Activated CD8-positive, alpha-beta memory T cell treated with anti-CD3 and anti-CD28 coated beads, Interleukin-2, amount 10 ng/mL, durations not matched to agents 7 days and 5 days (primary cell): ENCODE measurements at regions not wholly inside any gene's neighbourhood (a gene's known extent, or its start where the extent isn't known, plus 50 kb on each side); places are given as distances from the start of the nearest gene placed in this dataset.

Experiments used
- ATAC-seq: fragments of 150-1000 bp; cut with Tn5 transposase; one replicate; pipeline ENCODE4 v1.10.0; 2021; ENCODE audit warnings: moderate library complexity
- CTCF ChIA-PET: fragments of 350-600 bp; sonication (Branson Sonifier 250); formaldehyde crosslinking; loops from one replicate; lab custom pipeline; 2021; ENCODE audit warnings: antibody characterized with exemption; lab: Charles Lee
- DNase-seq: peaks from one replicate; pipeline ENCODE4 v3.0.0-alpha.2; 2020
- H3K27ac Mint-ChIP-seq: one replicate; pipeline ENCODE4 v1.8.0; 2021; ENCODE audit warnings: mild to moderate bottlenecking, mixed read lengths
- H3K27me3 Mint-ChIP-seq: one replicate; pipeline ENCODE4 v1.8.0; 2021; ENCODE audit warnings: mixed read lengths
- H3K36me3 Mint-ChIP-seq: one replicate; pipeline ENCODE4 v1.8.0; 2021; ENCODE audit warnings: mild to moderate bottlenecking, mixed read lengths
- H3K4me1 Mint-ChIP-seq: one replicate; pipeline ENCODE4 v1.8.0; 2021; ENCODE audit warnings: mixed read lengths
- H3K4me3 Mint-ChIP-seq: one replicate; pipeline ENCODE4 v1.8.0; 2021; ENCODE audit warnings: mild to moderate bottlenecking, moderate library complexity, mixed read lengths
- H3K9me3 Mint-ChIP-seq: one replicate; pipeline ENCODE4 v1.8.0; 2022; ENCODE audit warnings: low read depth, mixed read lengths

DNA sequence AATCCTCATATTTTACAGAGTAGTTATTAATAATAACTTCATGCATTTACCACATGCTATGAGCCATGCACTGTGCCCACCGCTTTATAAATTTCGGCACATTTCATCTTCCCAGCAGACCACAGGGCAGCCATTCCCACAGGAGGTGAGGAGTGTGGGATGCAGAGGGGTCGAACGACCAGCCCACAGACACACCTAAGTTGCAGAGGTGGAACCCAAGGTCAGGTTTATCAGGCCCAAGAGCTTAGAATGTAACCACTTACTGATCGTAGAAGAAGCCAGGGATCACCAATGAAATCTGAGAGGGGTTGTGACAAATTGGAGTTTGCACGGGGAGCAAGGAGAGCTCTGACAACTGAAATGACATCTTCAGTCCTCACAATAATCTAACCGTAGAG lies 303.0 kb upstream of the MSX2 start:
- Mint-ChIP-seq H3K9me3 (no peaks in the 10 kb centered on the region), H3K4me3 (no peak overlapping the region), H3K27me3 (peaks cover 6% of the 10 kb centered on the region), H3K4me1 (peaks cover 5% of the 10 kb centered on the region), H3K36me3 (no peaks in the 10 kb centered on the region), H3K27ac (no peak overlapping the region)
- CTCF ChIA-PET: interaction anchor here (2.5 kb wide), 1 partner anchor 372 kb away, joined by 19 read pairs; no protein-coding TSS in a partner anchor
- no peak for ATAC-seq
- no peak for DNase-seq

DNA sequence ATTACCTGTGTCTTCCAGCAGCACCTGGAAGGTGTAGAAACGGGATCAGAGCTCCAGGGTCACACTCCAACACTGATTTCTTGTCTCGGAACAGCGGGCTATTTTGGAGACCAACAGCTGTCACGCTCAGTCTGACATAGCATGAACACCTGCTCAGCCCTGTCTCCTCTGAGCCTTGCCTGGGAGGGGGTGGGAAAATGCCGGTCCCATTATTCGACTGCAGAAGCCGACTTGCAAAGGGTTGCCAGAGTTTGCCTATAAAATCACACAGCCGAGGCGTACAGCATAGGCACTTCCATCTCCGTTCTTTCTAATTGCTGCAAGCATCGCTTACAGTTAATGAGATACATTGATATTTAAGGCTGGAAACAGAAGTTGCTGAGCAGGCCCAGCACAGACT lies 300.8 kb upstream of the MSX2 start:
- Mint-ChIP-seq H3K27ac (no peak overlapping the region), H3K4me3 (no peak overlapping the region), H3K36me3 (no peaks in the 10 kb centered on the region), H3K4me1 (peaks cover 5% of the 10 kb centered on the region), H3K9me3 (no peaks in the 10 kb centered on the region), H3K27me3 (peaks cover 6% of the 10 kb centered on the region)
- no peak for ATAC-seq
- CTCF ChIA-PET: interaction anchor here (1.2 to 1.4 kb wide), 2 partner anchors 13 to 370 kb away, joined by 3 to 4 read pairs; no protein-coding TSS in a partner anchor
- DNase-seq: no peak

DNA sequence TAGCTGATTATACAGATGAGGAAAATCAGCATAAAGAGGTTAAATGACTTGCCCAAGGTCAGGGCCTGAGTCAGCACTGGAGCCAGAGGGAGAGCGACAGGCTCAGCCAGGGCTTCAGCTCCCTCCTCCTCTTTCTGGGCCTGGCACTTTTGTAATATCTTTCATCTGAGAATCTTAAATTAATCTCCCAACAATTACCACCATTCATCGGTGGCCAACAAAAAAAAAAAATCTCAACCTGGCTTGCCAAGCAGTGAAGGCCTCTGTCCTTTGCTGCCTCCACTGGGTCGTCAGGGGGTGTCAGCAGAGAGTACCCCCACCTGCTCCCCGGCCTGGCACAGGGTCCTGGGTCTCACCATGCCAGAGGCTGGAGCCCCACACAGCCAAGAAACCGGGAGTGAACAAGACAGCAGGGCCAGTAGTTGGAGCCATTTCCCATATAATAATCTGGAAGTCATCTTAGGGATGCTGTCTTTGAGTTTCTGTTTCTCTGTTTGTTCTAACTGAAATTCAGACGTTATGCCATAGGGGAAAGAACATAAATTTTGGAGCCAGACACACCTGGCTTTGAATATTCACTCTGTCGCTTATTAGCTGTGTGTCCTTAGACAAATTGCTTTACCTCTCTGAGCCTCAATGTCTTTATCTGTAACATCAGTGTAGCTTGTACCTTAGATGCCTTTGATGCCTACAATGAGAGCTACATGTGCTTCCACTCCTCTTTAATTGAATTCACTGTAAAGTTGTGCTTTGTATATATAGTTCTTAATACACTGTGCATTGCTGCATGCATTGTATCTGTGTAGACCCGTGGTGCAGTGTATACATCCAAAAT lies 299.9 kb upstream of the MSX2 start:
- Mint-ChIP-seq H3K9me3 (no peaks in the 10 kb centered on the region), H3K27ac (no peak overlapping the region), H3K4me3 (no peak overlapping the region), H3K4me1 (peaks cover 3% of the 10 kb centered on the region), H3K36me3 (no peaks in the 10 kb centered on the region), H3K27me3 (peaks cover 6% of the 10 kb centered on the region)
- ATAC-seq (no peak), DNase-seq (no peak)
- CTCF ChIA-PET: no interaction called here

DNA sequence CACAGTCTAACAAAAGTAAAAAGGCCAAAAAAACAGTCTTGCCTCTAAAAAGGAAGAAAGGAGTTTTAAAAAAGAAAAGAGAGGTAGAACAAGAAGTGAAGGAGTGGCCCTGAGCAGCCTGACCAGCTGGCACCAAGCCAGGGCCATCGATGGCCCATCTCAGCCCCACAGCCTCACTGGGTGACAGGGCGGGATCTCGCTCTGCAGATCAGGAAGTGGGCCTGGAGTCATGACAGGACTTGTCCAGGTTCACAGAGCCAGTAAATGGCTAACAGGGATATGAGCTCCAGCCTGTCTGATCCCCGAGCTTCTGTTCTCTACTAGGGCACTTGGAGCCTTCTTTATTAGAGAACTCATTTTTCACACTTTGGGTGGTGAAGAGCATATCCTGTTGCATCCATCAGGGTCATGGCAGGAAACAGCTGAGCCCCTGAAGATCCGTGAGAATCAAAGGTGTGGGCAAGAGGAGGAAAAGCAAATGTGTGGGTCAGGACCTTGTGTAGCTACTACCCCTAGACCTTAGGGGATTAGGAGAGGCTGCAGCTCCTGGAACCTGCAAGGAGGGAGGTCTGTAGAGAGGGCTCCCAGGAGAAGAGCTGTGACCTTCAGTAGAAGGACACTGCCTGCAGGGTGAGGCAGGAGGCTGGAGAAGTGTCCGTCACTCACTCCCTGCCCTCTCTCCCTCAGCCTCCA lies 299.0 kb upstream of the MSX2 start:
- H3K4me1 Mint-ChIP-seq: no peaks in the 10 kb centered on the region
- CTCF ChIA-PET: no interaction called here
- no peaks in the 10 kb centered on the region for H3K36me3 Mint-ChIP-seq
- ATAC-seq (no peak), DNase-seq (no peak)
- no peaks in the 10 kb centered on the region for H3K9me3 Mint-ChIP-seq
- H3K27ac Mint-ChIP-seq: no peak overlapping the region
- no peaks in the 10 kb centered on the region for H3K27me3 Mint-ChIP-seq
- no peak overlapping the region for H3K4me3 Mint-ChIP-seq

DNA sequence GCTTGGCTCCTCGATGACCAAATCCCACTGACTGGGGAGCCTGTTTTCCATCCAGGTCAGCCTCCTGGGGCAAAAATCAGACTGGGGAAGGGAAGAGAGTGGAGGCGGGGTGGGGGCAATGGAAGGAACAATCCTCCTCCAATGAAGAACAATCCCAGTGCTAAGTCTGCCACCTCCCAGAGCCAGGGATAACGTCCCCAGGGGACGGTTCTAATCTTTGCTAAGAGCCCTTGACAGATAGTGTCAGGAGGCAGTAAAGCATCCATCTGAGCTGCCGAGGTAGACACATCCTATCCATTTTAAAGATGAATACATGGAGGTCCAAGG lies 298.5 kb upstream of the MSX2 start:
- no peak for ATAC-seq
- DNase-seq: no peak
- no peaks in the 10 kb centered on the region for H3K36me3 Mint-ChIP-seq
- CTCF ChIA-PET: no interaction called here
- H3K4me1 Mint-ChIP-seq: no peaks in the 10 kb centered on the region
- no peak overlapping the region for H3K4me3 Mint-ChIP-seq
- H3K27me3 Mint-ChIP-seq: no peaks in the 10 kb centered on the region
- no peak overlapping the region for H3K27ac Mint-ChIP-seq
- H3K9me3 Mint-ChIP-seq: no peaks in the 10 kb centered on the region

DNA sequence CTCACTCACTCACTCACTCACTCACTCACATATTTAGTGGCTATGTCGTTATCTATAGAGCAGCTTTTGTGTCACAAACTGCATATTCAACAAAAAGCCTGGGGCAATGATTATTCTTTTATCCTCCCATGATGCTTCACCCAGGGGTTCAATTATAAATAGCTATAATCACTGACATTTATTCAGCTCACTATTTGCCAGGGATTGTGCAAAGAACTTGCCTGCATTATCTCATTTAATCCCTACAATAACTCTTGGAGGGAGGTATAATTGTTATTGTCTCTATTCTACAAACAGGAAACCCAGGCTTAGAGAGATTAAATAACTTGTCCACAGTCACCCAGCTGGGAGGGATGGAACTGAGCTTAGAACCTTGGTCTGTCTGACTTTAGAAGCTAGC lies 298.0 kb upstream of the MSX2 start:
- Mint-ChIP-seq H3K4me3 (no peak overlapping the region), H3K27ac (no peak overlapping the region), H3K36me3 (no peaks in the 10 kb centered on the region), H3K9me3 (no peaks in the 10 kb centered on the region), H3K4me1 (no peaks in the 10 kb centered on the region), H3K27me3 (no peaks in the 10 kb centered on the region)
- CTCF ChIA-PET: no interaction called here
- no peak for ATAC-seq
- no peak for DNase-seq

DNA sequence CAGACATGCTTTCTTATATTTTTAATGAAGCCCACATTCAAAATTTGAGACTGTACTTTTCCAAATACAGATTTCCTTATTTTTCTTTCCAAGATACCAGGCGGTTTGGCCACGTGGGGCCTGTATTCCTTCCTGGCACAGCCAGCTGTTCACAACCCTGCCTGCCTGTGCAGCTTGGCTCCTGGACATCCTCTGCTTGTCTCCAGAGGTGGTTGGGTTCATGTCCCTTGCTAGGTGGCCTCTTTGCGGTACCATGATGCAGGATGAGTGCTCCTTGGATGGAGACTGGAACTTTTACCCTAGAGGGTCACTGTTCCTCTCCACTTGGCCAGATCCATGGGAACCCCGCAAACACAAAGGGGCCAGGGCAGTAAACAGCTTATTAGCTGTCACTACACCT lies 297.5 kb upstream of the MSX2 start:
- CTCF ChIA-PET: no interaction called here
- H3K27me3 Mint-ChIP-seq: no peaks in the 10 kb centered on the region
- no peak for DNase-seq
- H3K27ac Mint-ChIP-seq: no peak overlapping the region
- H3K36me3 Mint-ChIP-seq: no peaks in the 10 kb centered on the region
- H3K4me1 Mint-ChIP-seq: no peaks in the 10 kb centered on the region
- H3K9me3 Mint-ChIP-seq: no peaks in the 10 kb centered on the region
- no peak overlapping the region for H3K4me3 Mint-ChIP-seq
- no peak for ATAC-seq

DNA sequence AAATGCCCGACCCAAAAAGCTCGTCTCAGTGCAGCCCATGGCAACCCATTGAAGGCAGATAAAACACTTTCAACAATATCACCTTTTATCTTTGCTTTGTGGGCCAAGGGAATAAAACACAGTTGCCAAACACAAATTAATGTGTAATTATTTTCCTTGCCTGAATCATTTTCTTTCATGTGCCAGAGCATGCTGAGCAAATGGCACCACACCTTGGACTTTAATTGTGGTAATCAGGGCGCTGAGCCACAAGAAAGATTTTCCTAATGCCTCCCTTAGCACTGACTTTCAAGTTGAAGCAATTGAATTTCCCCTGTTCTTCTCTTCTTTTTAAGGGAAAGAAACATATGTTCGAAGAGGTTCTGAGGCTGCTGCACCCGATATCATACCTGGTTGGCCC lies 297.1 kb upstream of the MSX2 start:
- H3K36me3 Mint-ChIP-seq: no peaks in the 10 kb centered on the region
- ATAC-seq (no peak), DNase-seq (no peak)
- H3K9me3 Mint-ChIP-seq: no peaks in the 10 kb centered on the region
- CTCF ChIA-PET: no interaction called here
- no peaks in the 10 kb centered on the region for H3K4me1 Mint-ChIP-seq
- no peak overlapping the region for H3K4me3 Mint-ChIP-seq
- no peak overlapping the region for H3K27ac Mint-ChIP-seq
- H3K27me3 Mint-ChIP-seq: no peaks in the 10 kb centered on the region

DNA sequence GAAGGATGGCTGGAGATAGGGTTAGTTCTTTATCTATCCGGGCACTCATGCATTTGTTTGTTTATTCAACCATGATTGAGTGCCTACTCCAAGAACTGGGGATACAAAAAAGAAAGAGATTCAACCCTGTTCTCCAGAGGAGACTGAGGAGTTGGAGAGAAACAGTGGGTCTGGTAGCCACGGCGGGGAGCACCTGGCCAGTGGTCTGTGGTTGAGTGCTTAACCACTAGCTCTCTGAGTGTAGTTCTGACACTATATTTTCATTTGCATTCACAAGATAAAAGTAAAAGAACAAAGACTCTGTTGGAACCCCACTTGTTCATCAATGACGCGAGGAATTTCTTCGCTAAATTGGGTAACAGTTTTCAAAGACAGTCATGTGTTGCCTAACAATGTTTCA lies 295.5 kb upstream of the MSX2 start:
- H3K27me3 Mint-ChIP-seq: no peaks in the 10 kb centered on the region
- no peak for DNase-seq
- H3K4me3 Mint-ChIP-seq: no peak overlapping the region
- CTCF ChIA-PET: interaction anchor here (0.8 kb wide), 1 partner anchor 9 kb away, joined by 3 read pairs; no protein-coding TSS in a partner anchor
- no peaks in the 10 kb centered on the region for H3K4me1 Mint-ChIP-seq
- no peak overlapping the region for H3K27ac Mint-ChIP-seq
- no peaks in the 10 kb centered on the region for H3K36me3 Mint-ChIP-seq
- no peak for ATAC-seq
- no peaks in the 10 kb centered on the region for H3K9me3 Mint-ChIP-seq

DNA sequence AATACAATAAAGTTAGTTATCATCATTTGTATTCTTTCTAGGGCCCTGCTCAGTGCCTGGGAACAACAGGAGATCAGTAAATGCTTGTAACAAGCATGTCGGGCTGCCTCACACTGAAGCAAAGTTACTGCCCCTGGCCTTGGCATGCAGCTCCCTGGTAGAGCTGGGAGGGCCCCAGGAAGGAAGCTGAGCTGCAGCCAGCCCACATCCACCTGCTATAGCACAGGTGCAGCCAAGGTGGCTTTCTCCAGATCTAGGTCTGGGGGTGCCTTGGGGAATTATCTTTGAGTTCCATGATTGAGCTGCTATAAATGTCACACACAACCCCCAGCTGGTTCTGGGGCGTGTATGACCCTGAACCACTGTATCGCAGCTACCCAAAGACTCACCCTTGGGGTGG lies 293.4 kb upstream of the MSX2 start:
- Mint-ChIP-seq H3K36me3 (no peaks in the 10 kb centered on the region), H3K9me3 (no peaks in the 10 kb centered on the region), H3K27me3 (no peaks in the 10 kb centered on the region), H3K27ac (no peak overlapping the region), H3K4me1 (no peaks in the 10 kb centered on the region), H3K4me3 (no peak overlapping the region)
- no peak for DNase-seq
- CTCF ChIA-PET: no interaction called here
- no peak for ATAC-seq

DNA sequence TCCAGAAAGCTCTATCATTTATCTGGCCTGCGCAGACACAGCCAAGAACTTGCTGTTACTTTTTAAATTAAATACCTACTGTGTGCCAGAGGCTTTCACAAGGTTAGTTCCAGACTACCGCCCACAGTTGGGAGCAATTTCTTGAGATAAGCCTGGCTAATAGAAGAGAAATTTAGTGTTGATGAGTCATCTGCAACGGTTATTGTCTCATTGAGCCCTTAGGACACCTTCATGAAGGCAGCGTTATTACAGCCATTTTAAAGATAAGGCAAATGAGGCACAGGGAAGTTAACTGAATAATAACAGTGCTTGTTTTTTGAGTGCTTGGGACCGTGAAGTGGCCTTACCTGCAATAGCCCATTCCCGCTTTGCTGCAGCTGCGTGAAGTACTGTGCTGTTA lies 292.9 kb upstream of the MSX2 start:
- no peaks in the 10 kb centered on the region for H3K27me3 Mint-ChIP-seq

DNA sequence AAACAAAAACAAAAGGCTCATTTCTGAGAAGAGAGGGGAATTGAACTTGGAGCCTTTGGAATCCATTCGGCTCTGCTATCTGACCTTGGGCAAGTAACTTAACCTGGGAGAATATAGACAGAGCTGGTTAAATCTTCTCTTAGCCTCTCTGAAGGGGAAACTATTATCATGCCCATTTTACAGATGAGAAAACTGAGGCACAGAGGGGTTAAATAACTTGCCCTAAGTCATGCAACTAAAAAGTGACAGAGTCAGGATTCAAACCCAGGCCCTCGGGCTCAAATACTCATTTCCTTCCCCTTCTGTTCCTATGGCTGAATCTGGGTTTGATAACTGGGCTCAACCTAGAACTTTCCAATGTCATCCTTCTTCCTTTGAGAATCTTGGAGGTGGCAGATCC lies 291.3 kb upstream of the MSX2 start:
- CTCF ChIA-PET: no interaction called here
- no peak overlapping the region for H3K4me3 Mint-ChIP-seq
- H3K27ac Mint-ChIP-seq: no peak overlapping the region
- DNase-seq: no peak
- ATAC-seq: no peak
- no peaks in the 10 kb centered on the region for H3K9me3 Mint-ChIP-seq
- H3K4me1 Mint-ChIP-seq: no peaks in the 10 kb centered on the region
- H3K27me3 Mint-ChIP-seq: no peaks in the 10 kb centered on the region
- H3K36me3 Mint-ChIP-seq: no peaks in the 10 kb centered on the region

More for the DNA sequence above, 292.9 kb upstream of the MSX2 start:
- DNase-seq (no peak), ATAC-seq (no peak)
- no peak overlapping the region for H3K27ac Mint-ChIP-seq
- no peak overlapping the region for H3K4me3 Mint-ChIP-seq
- H3K9me3 Mint-ChIP-seq: no peaks in the 10 kb centered on the region
- CTCF ChIA-PET: no interaction called here
- H3K36me3 Mint-ChIP-seq: no peaks in the 10 kb centered on the region
- no peaks in the 10 kb centered on the region for H3K4me1 Mint-ChIP-seq

DNA sequence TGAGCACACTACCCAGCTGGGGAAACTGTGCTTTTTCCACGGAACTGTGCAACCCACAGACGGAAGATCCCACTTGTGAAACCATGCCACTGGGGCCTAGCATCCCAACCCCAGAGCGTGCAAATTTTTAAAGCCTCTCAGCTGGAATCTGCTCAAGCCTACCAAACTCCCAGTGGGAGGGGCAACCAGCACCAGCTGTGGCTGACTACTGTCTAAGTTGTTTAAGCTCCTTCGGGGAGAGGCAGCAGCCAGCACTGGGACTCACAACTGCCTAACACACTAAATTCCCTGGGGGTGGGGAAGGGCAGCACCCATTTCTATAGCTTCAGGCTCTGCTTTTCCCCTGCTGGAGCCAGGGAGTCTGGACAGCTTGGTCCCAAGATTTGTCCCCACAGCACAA lies 287.6 kb upstream of the MSX2 start:
- Mint-ChIP-seq H3K27ac (no peak overlapping the region), H3K4me3 (no peak overlapping the region), H3K9me3 (no peaks in the 10 kb centered on the region), H3K4me1 (no peaks in the 10 kb centered on the region), H3K27me3 (no peaks in the 10 kb centered on the region), H3K36me3 (no peaks in the 10 kb centered on the region)
- DNase-seq (no peak), ATAC-seq (no peak)
- CTCF ChIA-PET: no interaction called here

DNA sequence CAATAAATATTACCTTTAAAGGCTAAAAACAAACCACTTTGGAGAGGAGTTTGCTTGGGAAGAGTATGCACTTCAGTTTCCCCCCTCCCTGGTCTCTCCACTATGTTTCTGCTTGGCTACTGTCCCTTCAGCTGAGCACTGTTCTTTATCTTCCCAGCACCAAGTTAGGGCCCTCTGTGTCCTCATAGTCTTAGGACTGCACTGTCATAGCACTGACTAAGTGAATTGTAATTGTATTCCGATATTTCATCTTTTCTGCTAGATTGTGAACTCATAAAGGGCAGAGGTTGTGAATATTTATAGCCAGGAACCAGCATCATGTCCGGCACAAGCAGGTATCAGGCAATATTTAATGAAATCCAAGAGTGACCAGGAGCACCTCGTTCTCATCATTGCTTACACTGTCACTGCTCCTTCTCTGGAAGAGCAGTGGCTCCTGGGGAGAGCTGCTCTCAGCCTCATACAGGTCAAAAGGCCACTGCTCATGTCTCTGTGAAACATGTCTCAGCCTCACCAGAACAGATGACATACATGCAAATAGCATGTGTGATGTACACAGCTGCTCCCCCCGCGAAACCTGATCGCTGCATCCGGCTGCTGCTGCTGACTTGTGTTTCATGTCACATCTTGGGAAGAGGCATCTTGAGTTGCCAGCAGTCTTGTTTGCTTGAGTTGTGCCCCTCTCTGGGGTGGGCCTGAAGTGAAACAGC lies 279.7 kb upstream of the MSX2 start:
- no peak overlapping the region for H3K27ac Mint-ChIP-seq
- CTCF ChIA-PET: no interaction called here
- no peaks in the 10 kb centered on the region for H3K4me1 Mint-ChIP-seq
- no peaks in the 10 kb centered on the region for H3K27me3 Mint-ChIP-seq
- no peak overlapping the region for H3K4me3 Mint-ChIP-seq
- DNase-seq: no peak
- H3K36me3 Mint-ChIP-seq: no peaks in the 10 kb centered on the region
- no peak for ATAC-seq
- H3K9me3 Mint-ChIP-seq: peaks cover 2% of the 10 kb centered on the region
